ENCODE measurements at regions not wholly inside any gene's neighbourhood (a gene's known extent, or its start where the extent isn't known, plus 50 kb on each side); places are given as distances from the start of the nearest gene placed in this dataset.

GRCh38 chr13:104854007-104854406 is 1681.5 kb downstream of the EFNB2 start:
- Histone ChIP-seq H3K36me3 (ENCODE audit: insufficient read depth, insufficient read length, low read length) (no peaks in the 10 kb centered on the region), H3K9me3 (ENCODE audit: insufficient read depth, low read length) (no peaks in the 10 kb centered on the region), H3K27me3 (ENCODE audit: insufficient read depth, insufficient read length) (no peaks in the 10 kb centered on the region), H3K4me3 (ENCODE audit: insufficient read length, low read depth) (no peak overlapping the region), H3K4me1 (ENCODE audit: insufficient read depth, insufficient read length) (no peaks in the 10 kb centered on the region), H3K9ac (ENCODE audit: insufficient read length, low read depth) (no peak overlapping the region)
- TF ChIP-seq YY1 (IDR thresholded peaks at IDR 0.05; ENCODE audit: insufficient read depth, insufficient read length) (no peak), ZNF274 (IDR thresholded peaks at IDR 0.05; ENCODE audit: low read depth, low read length) (no peak), SUZ12 (IDR thresholded peaks at IDR 0.05; ENCODE audit: extremely low read depth, insufficient read depth, insufficient read length) (no peak)
- DNase-seq (ENCODE audit: low read depth, low spot score): no peak

GRCh38 chr13:104847922-104848321 is 1687.5 kb downstream of the EFNB2 start:
- no peak overlapping the region for H3K9ac ChIP-seq (ENCODE audit: insufficient read length, low read depth)
- no peak overlapping the region for H3K4me3 ChIP-seq (ENCODE audit: insufficient read length, low read depth)
- DNase-seq (ENCODE audit: low read depth, low spot score): no peak
- no peaks in the 10 kb centered on the region for H3K9me3 ChIP-seq (ENCODE audit: insufficient read depth, low read length)
- no peaks in the 10 kb centered on the region for H3K4me1 ChIP-seq (ENCODE audit: insufficient read depth, insufficient read length)
- no peaks in the 10 kb centered on the region for H3K27me3 ChIP-seq (ENCODE audit: insufficient read depth, insufficient read length)
- H3K36me3 ChIP-seq (ENCODE audit: insufficient read depth, insufficient read length, low read length): no peaks in the 10 kb centered on the region
- no peak for TF ChIP-seq ZNF274 (IDR thresholded peaks at IDR 0.05; ENCODE audit: low read depth, low read length)
- no peak for TF ChIP-seq SUZ12 (IDR thresholded peaks at IDR 0.05; ENCODE audit: extremely low read depth, insufficient read depth, insufficient read length)
- TF ChIP-seq YY1 (IDR thresholded peaks at IDR 0.05; ENCODE audit: insufficient read depth, insufficient read length): no peak

GRCh38 chr13:104843401-104843800 is 1692.1 kb downstream of the EFNB2 start:
- no peak overlapping the region for H3K9ac ChIP-seq (ENCODE audit: insufficient read length, low read depth)
- no peaks in the 10 kb centered on the region for H3K4me1 ChIP-seq (ENCODE audit: insufficient read depth, insufficient read length)
- no peaks in the 10 kb centered on the region for H3K27me3 ChIP-seq (ENCODE audit: insufficient read depth, insufficient read length)
- H3K4me3 ChIP-seq (ENCODE audit: insufficient read length, low read depth): no peak overlapping the region
- H3K36me3 ChIP-seq (ENCODE audit: insufficient read depth, insufficient read length, low read length): no peaks in the 10 kb centered on the region
- no peak for TF ChIP-seq YY1 (IDR thresholded peaks at IDR 0.05; ENCODE audit: insufficient read depth, insufficient read length)
- no peak for TF ChIP-seq SUZ12 (IDR thresholded peaks at IDR 0.05; ENCODE audit: extremely low read depth, insufficient read depth, insufficient read length)
- no peak for TF ChIP-seq ZNF274 (IDR thresholded peaks at IDR 0.05; ENCODE audit: low read depth, low read length)
- H3K9me3 ChIP-seq (ENCODE audit: insufficient read depth, low read length): no peaks in the 10 kb centered on the region
- no peak for DNase-seq (ENCODE audit: low read depth, low spot score)

- TF ChIP-seq SUZ12 (IDR thresholded peaks at IDR 0.05; ENCODE audit: extremely low read depth, insufficient read depth, insufficient read length) (no peak), ZNF274 (IDR thresholded peaks at IDR 0.05; ENCODE audit: low read depth, low read length) (no peak), YY1 (IDR thresholded peaks at IDR 0.05; ENCODE audit: insufficient read depth, insufficient read length) (no peak)
- H3K4me1 ChIP-seq (ENCODE audit: insufficient read depth, insufficient read length): no peaks in the 10 kb centered on the region
- H3K36me3 ChIP-seq (ENCODE audit: insufficient read depth, insufficient read length, low read length): no peaks in the 10 kb centered on the region
Observed at GRCh38 chr13:104841110-104841509, 1694.4 kb downstream of the EFNB2 start.

GRCh38 chr13:104837756-104838155 is 1697.7 kb downstream of the EFNB2 start:
- no peaks in the 10 kb centered on the region for H3K4me1 ChIP-seq (ENCODE audit: insufficient read depth, insufficient read length)
- no peaks in the 10 kb centered on the region for H3K36me3 ChIP-seq (ENCODE audit: insufficient read depth, insufficient read length, low read length)
- H3K4me3 ChIP-seq (ENCODE audit: insufficient read length, low read depth): no peak overlapping the region
- H3K27me3 ChIP-seq (ENCODE audit: insufficient read depth, insufficient read length): no peaks in the 10 kb centered on the region
- DNase-seq (ENCODE audit: low read depth, low spot score): no peak
- H3K9ac ChIP-seq (ENCODE audit: insufficient read length, low read depth): no peak overlapping the region
- TF ChIP-seq SUZ12 (IDR thresholded peaks at IDR 0.05; ENCODE audit: extremely low read depth, insufficient read depth, insufficient read length) (no peak), YY1 (IDR thresholded peaks at IDR 0.05; ENCODE audit: insufficient read depth, insufficient read length) (no peak), ZNF274 (IDR thresholded peaks at IDR 0.05; ENCODE audit: low read depth, low read length) (no peak)
- H3K9me3 ChIP-seq (ENCODE audit: insufficient read depth, low read length): no peaks in the 10 kb centered on the region

More at GRCh38 chr13:104841110-104841509, 1694.4 kb downstream of the EFNB2 start:
- no peaks in the 10 kb centered on the region for H3K9me3 ChIP-seq (ENCODE audit: insufficient read depth, low read length)
- no peak overlapping the region for H3K9ac ChIP-seq (ENCODE audit: insufficient read length, low read depth)
- no peak overlapping the region for H3K4me3 ChIP-seq (ENCODE audit: insufficient read length, low read depth)
- H3K27me3 ChIP-seq (ENCODE audit: insufficient read depth, insufficient read length): no peaks in the 10 kb centered on the region
- DNase-seq (ENCODE audit: low read depth, low spot score): no peak

GRCh38 chr13:104833221-104833620 is 1702.2 kb downstream of the EFNB2 start:
- no peaks in the 10 kb centered on the region for H3K4me1 ChIP-seq (ENCODE audit: insufficient read depth, insufficient read length)
- DNase-seq (ENCODE audit: low read depth, low spot score): no peak
- H3K4me3 ChIP-seq (ENCODE audit: insufficient read length, low read depth): no peak overlapping the region
- TF ChIP-seq SUZ12 (IDR thresholded peaks at IDR 0.05; ENCODE audit: extremely low read depth, insufficient read depth, insufficient read length) (no peak), YY1 (IDR thresholded peaks at IDR 0.05; ENCODE audit: insufficient read depth, insufficient read length) (no peak), ZNF274 (IDR thresholded peaks at IDR 0.05; ENCODE audit: low read depth, low read length) (no peak)
- no peaks in the 10 kb centered on the region for H3K9me3 ChIP-seq (ENCODE audit: insufficient read depth, low read length)
- H3K9ac ChIP-seq (ENCODE audit: insufficient read length, low read depth): no peak overlapping the region
- H3K36me3 ChIP-seq (ENCODE audit: insufficient read depth, insufficient read length, low read length): no peaks in the 10 kb centered on the region
- H3K27me3 ChIP-seq (ENCODE audit: insufficient read depth, insufficient read length): no peaks in the 10 kb centered on the region

- H3K9me3 ChIP-seq (ENCODE audit: insufficient read depth, low read length): no peaks in the 10 kb centered on the region
- H3K4me1 ChIP-seq (ENCODE audit: insufficient read depth, insufficient read length): no peaks in the 10 kb centered on the region
- no peak for TF ChIP-seq SUZ12 (IDR thresholded peaks at IDR 0.05; ENCODE audit: extremely low read depth, insufficient read depth, insufficient read length)
- TF ChIP-seq ZNF274 (IDR thresholded peaks at IDR 0.05; ENCODE audit: low read depth, low read length): no peak
- TF ChIP-seq YY1 (IDR thresholded peaks at IDR 0.05; ENCODE audit: insufficient read depth, insufficient read length): no peak
- DNase-seq (ENCODE audit: low read depth, low spot score): no peak
- no peaks in the 10 kb centered on the region for H3K36me3 ChIP-seq (ENCODE audit: insufficient read depth, insufficient read length, low read length)
- no peak overlapping the region for H3K4me3 ChIP-seq (ENCODE audit: insufficient read length, low read depth)
- H3K27me3 ChIP-seq (ENCODE audit: insufficient read depth, insufficient read length): no peaks in the 10 kb centered on the region
- no peak overlapping the region for H3K9ac ChIP-seq (ENCODE audit: insufficient read length, low read depth)
Observed at GRCh38 chr13:104832231-104832630, 1703.2 kb downstream of the EFNB2 start.
